Spleen (tissue), 7 donors: ENCODE measurements at regions not wholly inside any gene's neighbourhood (a gene's known extent, or its start where the extent isn't known, plus 50 kb on each side); places are given as distances from the start of the nearest gene placed in this dataset.

Experiments used
- POLR2AphosphoS5 ChIP-seq, 3 donors: sonication (generic); formaldehyde crosslinking; IDR thresholded peaks; one replicate each; pipeline ENCODE4 v1.5.1; 2017; ENCODE audit warnings: antibody characterized with exemption in 3 of 3
- TF ChIP-seq, protein P1 (sequence below), 11 experiments: fragments of 200-600 bp in 7 of 11; fragments of 450-650 bp in 4 of 11; sonication (generic) in 4 of 11; IDR thresholded peaks in 8 of 11; conservative IDR thresholded peaks in 3 of 11; 1 replicate in 7 of 11; 2 replicates in 4 of 11; pipeline versions ENCODE4 v1.4.0 to v1.8.0; 2016 to 2021; ENCODE audit warnings: antibody characterized with exemption in 11 of 11, inconsistent platforms in 4 of 11, mild to moderate bottlenecking in 1 of 11
- donor health status: DM: no; HTN: no; CAD: no; lungs with moderate emphysema.
- donor health status: DM: no; HTN: no; CAD: no.
- donor health status: DM: no; HTN: no; CAD: no.

DNA sequence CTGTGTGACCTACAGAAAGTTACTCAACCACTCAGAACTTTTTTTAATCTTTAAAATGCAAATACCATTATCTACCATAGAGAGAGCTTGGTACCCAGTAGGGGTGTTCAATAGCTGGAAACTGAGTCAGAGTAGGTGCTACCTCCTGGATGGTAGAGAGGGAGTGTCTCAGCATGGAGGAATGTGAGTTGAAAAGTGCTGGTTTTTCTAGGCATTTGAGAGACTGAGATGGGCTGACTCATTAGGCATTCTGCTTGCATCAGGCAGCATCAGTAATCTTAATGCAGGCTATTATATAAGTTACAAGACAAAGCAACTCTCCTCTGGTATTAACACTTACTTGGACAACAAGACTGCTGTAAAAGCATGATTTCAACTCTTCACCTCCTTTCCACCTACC lies 70.9 kb upstream of the ARHGEF9 start:
- TF ChIP-seq POLR2AphosphoS5 (IDR thresholded peaks at IDR 0.05): no peak
- TF ChIP-seq, protein P1, sequence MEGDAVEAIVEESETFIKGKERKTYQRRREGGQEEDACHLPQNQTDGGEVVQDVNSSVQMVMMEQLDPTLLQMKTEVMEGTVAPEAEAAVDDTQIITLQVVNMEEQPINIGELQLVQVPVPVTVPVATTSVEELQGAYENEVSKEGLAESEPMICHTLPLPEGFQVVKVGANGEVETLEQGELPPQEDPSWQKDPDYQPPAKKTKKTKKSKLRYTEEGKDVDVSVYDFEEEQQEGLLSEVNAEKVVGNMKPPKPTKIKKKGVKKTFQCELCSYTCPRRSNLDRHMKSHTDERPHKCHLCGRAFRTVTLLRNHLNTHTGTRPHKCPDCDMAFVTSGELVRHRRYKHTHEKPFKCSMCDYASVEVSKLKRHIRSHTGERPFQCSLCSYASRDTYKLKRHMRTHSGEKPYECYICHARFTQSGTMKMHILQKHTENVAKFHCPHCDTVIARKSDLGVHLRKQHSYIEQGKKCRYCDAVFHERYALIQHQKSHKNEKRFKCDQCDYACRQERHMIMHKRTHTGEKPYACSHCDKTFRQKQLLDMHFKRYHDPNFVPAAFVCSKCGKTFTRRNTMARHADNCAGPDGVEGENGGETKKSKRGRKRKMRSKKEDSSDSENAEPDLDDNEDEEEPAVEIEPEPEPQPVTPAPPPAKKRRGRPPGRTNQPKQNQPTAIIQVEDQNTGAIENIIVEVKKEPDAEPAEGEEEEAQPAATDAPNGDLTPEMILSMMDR (IDR thresholded peaks at IDR 0.05 in 8 of 11, conservative IDR thresholded peaks at IDR 0.05 in 3 of 11): no peak
